HG03469 (cell line): ENCODE measurements at regions not wholly inside any gene's neighbourhood (a gene's known extent, or its start where the extent isn't known, plus 50 kb on each side); places are given as distances from the start of the nearest gene placed in this dataset.

ENCODE experiments used
- ATAC-seq: cut with Tn5 transposase; IDR thresholded peaks from one replicate; pipeline ENCODE4 v1.9.1; 2021; ENCODE audit warnings: mild to moderate bottlenecking, moderate library complexity, moderate number of reproducible peaks; ENCODE audit not compliant: unreplicated experiment

GRCh38 chr18:34631093-34631966 is 78.8 kb upstream of the DTNA start:
- no peak for ATAC-seq

DNA sequence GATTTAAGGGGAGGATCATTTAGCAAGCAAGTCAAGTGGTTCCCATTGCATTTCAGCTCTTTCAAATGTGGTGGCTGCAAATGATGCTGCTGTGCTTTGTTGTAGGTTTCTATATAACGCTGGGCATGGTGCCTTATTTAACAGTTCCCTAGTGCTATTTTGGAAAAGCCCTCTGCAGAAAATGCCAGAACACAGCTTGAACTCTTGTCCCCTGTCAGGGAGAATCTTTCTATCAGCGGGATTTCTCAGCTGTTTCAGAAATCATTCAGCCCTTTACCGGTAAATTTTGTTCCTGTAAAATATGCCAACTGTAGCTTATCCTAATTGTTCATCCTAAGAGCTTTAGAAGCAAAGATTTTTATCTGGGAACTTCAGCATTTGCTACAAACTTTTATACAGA is 77.8 kb upstream of the DTNA start:
- no peak for ATAC-seq

DNA sequence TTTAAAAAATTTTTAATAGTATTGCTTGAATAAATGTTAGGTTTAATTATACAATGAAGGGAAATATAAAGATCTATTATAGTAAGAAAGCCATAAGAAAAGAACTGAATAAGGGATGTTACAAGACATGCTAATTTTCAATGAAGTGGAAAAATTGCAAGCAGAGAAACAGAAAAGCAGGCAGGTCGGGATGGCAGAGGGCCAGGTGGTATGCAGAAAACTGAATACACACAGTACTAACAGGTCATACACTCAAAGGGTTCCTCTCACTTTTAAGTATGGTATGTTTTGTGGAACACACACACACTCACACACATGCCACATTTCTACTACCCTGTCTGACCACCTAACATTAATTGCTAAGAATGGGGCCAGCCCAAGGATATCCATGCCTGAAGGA is 76.7 kb upstream of the DTNA start:
- ATAC-seq = no peak

DNA sequence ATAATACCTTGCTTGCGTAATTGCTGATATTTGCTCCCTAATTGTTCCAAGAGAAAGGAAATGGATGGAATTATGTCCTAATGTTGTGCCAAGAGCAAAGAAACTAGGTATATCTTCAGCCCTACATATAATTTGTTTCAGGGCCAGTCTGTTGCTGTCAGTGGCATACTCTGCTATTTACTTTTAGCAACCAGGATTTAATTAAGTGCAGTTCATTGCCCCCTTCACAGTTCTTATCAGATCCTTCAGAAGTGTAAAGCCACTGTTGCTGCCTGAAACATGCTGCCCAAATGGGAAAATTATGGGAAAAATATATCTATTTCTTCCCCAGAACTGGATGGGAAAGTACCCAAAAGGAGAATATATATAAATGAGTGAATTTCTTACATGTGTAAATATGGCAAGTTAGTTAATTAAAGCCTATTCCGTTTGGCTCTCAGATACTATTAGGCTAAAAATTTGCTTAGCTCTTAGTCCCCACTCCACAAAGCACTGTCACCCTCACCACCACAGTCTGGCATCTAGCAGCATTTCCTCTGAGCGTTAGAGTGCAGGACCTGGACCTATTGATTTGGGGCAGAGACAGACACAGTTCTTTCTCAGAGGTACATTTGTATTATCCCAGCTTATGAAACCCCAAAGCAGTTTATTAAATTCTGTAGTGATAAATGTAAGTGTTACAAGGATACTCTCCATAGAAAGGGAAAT is 72.8 kb upstream of the DTNA start:
- ATAC-seq = no peak

DNA sequence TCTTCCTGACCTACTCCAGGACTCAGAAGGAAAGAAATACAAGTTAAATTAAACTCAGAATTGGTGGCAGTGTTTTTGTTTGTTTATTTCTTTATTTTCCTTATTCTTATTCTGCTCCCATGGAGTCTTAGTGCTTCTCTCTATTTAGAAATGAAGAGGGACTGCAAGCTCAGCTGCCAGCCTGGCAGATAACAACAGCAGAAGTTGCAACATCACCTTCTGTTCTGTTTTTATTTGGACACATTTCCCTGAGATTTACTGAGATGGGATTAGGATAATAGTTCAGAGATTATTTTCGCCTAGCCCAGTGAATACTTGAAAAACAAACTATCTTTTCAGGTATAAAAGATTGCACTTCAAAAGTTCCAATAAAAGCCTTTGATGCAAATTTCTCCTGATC is 70.4 kb upstream of the DTNA start:
- ATAC-seq = no peak

- ATAC-seq = no peak
Measured at GRCh38 chr18:34640276-34640675, 69.8 kb upstream of the DTNA start.

GRCh38 chr18:34643989-34644388 is 66.1 kb upstream of the DTNA start:
- no peak for ATAC-seq

- peak; percentile 71 for ATAC-seq
Measured at GRCh38 chr18:34647251-34647650, 62.8 kb upstream of the DTNA start.

DNA sequence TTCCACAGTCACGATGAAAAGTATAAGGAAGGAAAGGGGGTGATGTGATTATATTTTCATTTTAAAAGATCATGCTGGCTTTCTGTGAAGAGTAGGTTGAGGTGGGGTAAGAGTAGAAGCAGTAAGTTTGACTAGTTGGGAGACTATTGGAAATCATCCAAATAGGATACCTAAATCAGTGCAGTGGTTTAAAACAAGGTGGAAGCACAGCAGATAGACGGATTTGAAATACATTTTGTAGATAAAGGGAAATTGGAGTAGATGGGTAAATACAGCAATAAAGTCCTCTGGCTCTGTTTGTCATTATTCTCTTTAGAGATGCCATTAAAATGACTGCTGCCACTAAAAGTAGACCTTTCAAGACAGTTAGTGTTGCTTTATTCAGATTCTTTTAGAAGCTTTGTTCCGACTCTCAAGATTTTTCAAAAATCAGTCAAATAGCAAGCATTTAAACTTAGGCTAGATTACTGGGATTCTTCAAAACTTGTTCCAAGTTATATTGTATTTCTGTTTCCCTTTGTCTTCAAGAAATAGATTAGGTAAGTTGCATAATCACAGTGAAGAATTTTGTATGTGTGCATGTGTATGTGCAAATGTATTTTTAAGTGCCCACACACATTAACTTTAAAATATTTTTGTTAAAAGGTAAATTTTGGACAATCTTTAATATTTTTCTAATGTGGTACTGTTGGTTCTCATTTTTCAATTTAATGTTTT is 61.7 kb upstream of the DTNA start:
- no peak for ATAC-seq

GRCh38 chr18:34649080-34649479 is 61.0 kb upstream of the DTNA start:
- ATAC-seq = no peak

GRCh38 chr18:34650121-34650545 is 60.0 kb upstream of the DTNA start:
- no peak for ATAC-seq

GRCh38 chr18:34651586-34652369 is 58.3 kb upstream of the DTNA start:
- ATAC-seq = no peak

GRCh38 chr18:34655131-34655530 is 55.0 kb upstream of the DTNA start:
- no peak for ATAC-seq

DNA sequence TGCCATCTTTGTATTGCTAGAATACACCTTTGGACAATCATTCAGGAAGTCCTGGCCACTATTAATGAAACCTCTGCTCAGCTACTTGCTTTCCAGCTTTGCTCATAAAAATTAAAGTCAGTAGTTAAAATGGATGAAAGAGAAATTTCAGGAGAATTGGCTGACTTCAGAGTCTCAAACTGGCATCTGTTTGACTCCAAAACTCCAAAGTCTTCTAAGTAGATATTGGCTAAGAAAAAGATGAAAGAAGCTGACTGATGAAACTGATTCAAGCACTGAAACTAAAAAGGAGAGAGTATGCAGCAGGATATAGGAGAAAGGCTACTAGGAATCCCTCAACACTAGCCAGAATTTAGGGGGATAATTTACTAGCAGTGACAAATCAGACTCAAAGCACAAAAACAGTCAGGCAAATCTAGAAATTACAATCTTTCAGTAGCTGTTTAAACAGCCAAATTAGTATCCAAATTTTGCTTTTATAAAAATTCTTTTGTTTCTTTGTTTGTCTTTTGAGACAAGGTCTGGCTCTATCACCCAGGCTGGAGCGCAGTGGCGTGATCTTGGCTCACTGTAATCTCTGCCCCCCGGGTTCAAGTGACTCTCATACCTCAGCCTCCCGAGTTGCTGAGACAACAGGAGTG is 52.1 kb upstream of the DTNA start:
- ATAC-seq = no peak

- no peak for ATAC-seq
Measured at GRCh38 chr18:34659579-34660517, 50.2 kb upstream of the DTNA start.
